ENCODE measurements at regions not wholly inside any gene's neighbourhood (a gene's known extent, or its start where the extent isn't known, plus 50 kb on each side); places are given as distances from the start of the nearest gene placed in this dataset.

GRCh38 chr21:28655471-28655870, 337.2 kb downstream of the LTN1 start:
- TF ChIP-seq CTCF (IDR thresholded peaks at IDR 0.05), result no peak
- no peak for TF ChIP-seq POLR2A (IDR thresholded peaks at IDR 0.05)
- TF ChIP-seq POLR2AphosphoS5 (IDR thresholded peaks at IDR 0.05; ENCODE audit: insufficient read depth in 1 of 2, low read depth in 1 of 2), result no peak

All from vagina (tissue), 2 donors.